ENCODE measurements at regions not wholly inside any gene's neighbourhood (a gene's known extent, or its start where the extent isn't known, plus 50 kb on each side); places are given as distances from the start of the nearest gene placed in this dataset.

DNA sequence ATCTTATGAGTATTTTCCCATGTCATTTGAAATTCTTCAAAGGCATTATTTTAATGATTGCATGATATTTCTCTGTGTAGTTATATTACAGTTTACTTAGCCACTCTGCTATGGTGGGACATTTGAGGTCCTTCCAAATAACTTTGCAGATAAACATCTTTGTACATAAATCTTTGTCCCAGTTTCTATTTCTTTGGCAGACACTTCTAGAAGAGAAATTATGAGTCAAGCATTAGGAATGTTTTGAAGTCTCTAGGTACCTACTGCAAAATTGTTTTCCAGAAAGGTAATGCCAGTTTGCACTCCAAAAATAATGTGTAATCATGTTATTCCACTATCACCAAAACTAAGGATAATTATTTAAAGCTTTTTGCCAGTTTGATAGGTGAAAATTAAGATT, 149.7 kb downstream of the EN1 start:
- intact Hi-C loops (cut with micrococcal nuclease; ENCODE audit: unreplicated experiment), result no loop called here
- POLR2A ChIA-PET, result no interaction called here
- no peak for DNase-seq
- Histone ChIP-seq H3K9me3 (peaks cover 3% of the 10 kb centered on the region; the same call in 1 of the 2 replicates), H3K27me3 (replicated peaks; ENCODE audit: control insufficient read depth, insufficient read depth, low read length) (no peaks in the 10 kb centered on the region), H3K4me1 (no peaks in the 10 kb centered on the region), H3K4me3 (ENCODE audit: low read depth, low read length) (no peak overlapping the region), H3K36me3 (ENCODE audit: control insufficient read depth, insufficient read depth, low read length) (no peaks in the 10 kb centered on the region)
- H3K36me3 Mint-ChIP-seq (ENCODE audit: insufficient read depth, unreplicated experiment), result no peaks in the 10 kb centered on the region
- no peak for TF ChIP-seq CTCF (IDR thresholded peaks at IDR 0.05; ENCODE audit: insufficient read depth in 1 of 2, low read depth in 1 of 2, low read length in 1 of 2, severe bottlenecking in 1 of 2, unreplicated experiment in 1 of 2)
- H3K27ac Mint-ChIP-seq (ENCODE audit: unreplicated experiment), result no peak overlapping the region
- H3K4me1 Mint-ChIP-seq (ENCODE audit: low read depth, unreplicated experiment), result no peaks in the 10 kb centered on the region
- peaks cover 6% of the 10 kb centered on the region for H3K27me3 Mint-ChIP-seq (ENCODE audit: insufficient read depth, unreplicated experiment)
- BruUV-seq (replicated peaks), result no TSS peak
- no peak overlapping the region for H3K4me3 Mint-ChIP-seq (ENCODE audit: unreplicated experiment)
- CTCF ChIA-PET, result no interaction called here
- H3K9me3 Mint-ChIP-seq (ENCODE audit: unreplicated experiment), result peaks cover 12% of the 10 kb centered on the region

- no peak for TF ChIP-seq CTCF (IDR thresholded peaks at IDR 0.05; ENCODE audit: insufficient read depth in 1 of 2, low read depth in 1 of 2, low read length in 1 of 2, severe bottlenecking in 1 of 2, unreplicated experiment in 1 of 2)
- peaks cover 3% of the 10 kb centered on the region; the same call in 1 of the 2 replicates for H3K9me3 ChIP-seq
- H3K27me3 Mint-ChIP-seq (ENCODE audit: insufficient read depth, unreplicated experiment), result peaks cover 6% of the 10 kb centered on the region
- no peak overlapping the region for H3K4me3 ChIP-seq (ENCODE audit: low read depth, low read length)
- no peak overlapping the region for H3K4me3 Mint-ChIP-seq (ENCODE audit: unreplicated experiment)
- no peak for DNase-seq
- H3K27ac Mint-ChIP-seq (ENCODE audit: unreplicated experiment), result no peak overlapping the region
- H3K36me3 Mint-ChIP-seq (ENCODE audit: insufficient read depth, unreplicated experiment), result no peaks in the 10 kb centered on the region
- intact Hi-C loops (cut with micrococcal nuclease; ENCODE audit: unreplicated experiment), result no loop called here
- peaks cover 12% of the 10 kb centered on the region for H3K9me3 Mint-ChIP-seq (ENCODE audit: unreplicated experiment)
- ChIA-PET CTCF (no interaction called here), POLR2A (no interaction called here)
- no TSS peak for BruUV-seq (replicated peaks)
- no peaks in the 10 kb centered on the region for H3K4me1 ChIP-seq
- H3K4me1 Mint-ChIP-seq (ENCODE audit: low read depth, unreplicated experiment), result no peaks in the 10 kb centered on the region
- no peaks in the 10 kb centered on the region for H3K27me3 ChIP-seq (replicated peaks; ENCODE audit: control insufficient read depth, insufficient read depth, low read length)
- H3K36me3 ChIP-seq (ENCODE audit: control insufficient read depth, insufficient read depth, low read length), result no peaks in the 10 kb centered on the region
Measured at GRCh38 chr2:118696786-118697465, 150.5 kb downstream of the EN1 start.

DNA sequence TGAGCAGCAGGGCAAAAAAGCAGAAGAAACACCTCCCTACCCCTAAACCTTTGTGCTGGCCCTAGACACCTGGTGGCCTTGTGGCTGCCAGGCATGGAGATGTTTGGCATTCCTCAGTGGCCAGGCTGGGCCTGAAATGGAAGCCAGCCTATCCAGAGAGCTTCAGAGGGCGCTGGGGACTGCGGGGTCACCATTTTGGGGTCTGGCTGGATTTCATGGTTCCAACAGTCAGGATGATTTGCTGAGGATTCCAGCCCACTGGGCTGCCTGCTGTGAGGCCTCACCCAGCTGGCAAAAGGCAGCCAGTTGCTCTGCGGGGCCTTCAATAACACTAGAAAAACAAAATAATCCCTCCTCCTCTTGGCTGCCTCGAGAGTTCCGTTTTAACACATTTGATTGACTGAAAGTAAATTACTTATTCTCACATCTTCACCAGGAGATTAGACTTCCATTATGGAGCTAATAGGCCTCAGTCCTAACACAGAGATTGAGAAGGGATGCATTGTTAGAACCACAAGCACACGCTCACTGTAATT, 154.1 kb downstream of the EN1 start:
- H3K4me3 ChIP-seq (ENCODE audit: low read depth, low read length), result no peak overlapping the region
- H3K36me3 ChIP-seq (ENCODE audit: control insufficient read depth, insufficient read depth, low read length), result no peaks in the 10 kb centered on the region
- Mint-ChIP-seq H3K27ac (ENCODE audit: unreplicated experiment) (no peak overlapping the region), H3K36me3 (ENCODE audit: insufficient read depth, unreplicated experiment) (no peaks in the 10 kb centered on the region), H3K9me3 (ENCODE audit: unreplicated experiment) (peaks cover 12% of the 10 kb centered on the region), H3K4me1 (ENCODE audit: low read depth, unreplicated experiment) (no peaks in the 10 kb centered on the region), H3K27me3 (ENCODE audit: insufficient read depth, unreplicated experiment) (peaks cover 6% of the 10 kb centered on the region), H3K4me3 (ENCODE audit: unreplicated experiment) (no peak overlapping the region)
- ChIA-PET POLR2A (no interaction called here), CTCF (no interaction called here)
- no peaks in the 10 kb centered on the region for H3K4me1 ChIP-seq
- no peak for DNase-seq
- no TSS peak for BruUV-seq (replicated peaks)
- intact Hi-C loops (cut with micrococcal nuclease; ENCODE audit: unreplicated experiment), result no loop called here
- H3K27me3 ChIP-seq (replicated peaks; ENCODE audit: control insufficient read depth, insufficient read depth, low read length), result no peaks in the 10 kb centered on the region
- H3K9me3 ChIP-seq, result peaks cover 3% of the 10 kb centered on the region; the same call in 1 of the 2 replicates
- TF ChIP-seq CTCF (IDR thresholded peaks at IDR 0.05; ENCODE audit: insufficient read depth in 1 of 2, low read depth in 1 of 2, low read length in 1 of 2, severe bottlenecking in 1 of 2, unreplicated experiment in 1 of 2), result no peak

Measured in Caco-2 (cell line).